A673 (cell line): ENCODE measurements at regions not wholly inside any gene's neighbourhood (a gene's known extent, or its start where the extent isn't known, plus 50 kb on each side); places are given as distances from the start of the nearest gene placed in this dataset.

Source experiments
- BruUV-seq: library from RNA; stranded (reverse); fragments of 400-500 nt; replicated peaks from 2 replicates; lab custom pipeline; 2021; lab: Mats Ljungman, UMichigan
- CTCF ChIA-PET: fragments of 300-600 bp; sonication (Branson Sonifier 250); formaldehyde crosslinking; loops from one replicate; lab custom pipeline; 2022; ENCODE audit warnings: antibody characterized with exemption; lab: Charles Lee
- POLR2A ChIA-PET: fragments of 300-600 bp; sonication (Branson Sonifier 250); formaldehyde crosslinking; loops from one replicate; lab custom pipeline; 2022; ENCODE audit warnings: antibody characterized with exemption; ENCODE audit not compliant: low non-redundant PET; lab: Charles Lee
- DNase-seq: peaks from one replicate; pipeline ENCODE4 v3.0.0-alpha.2; 2015; ENCODE audit warnings: low spot score
- H3K27ac ChIP-seq: fragments of 200-600 bp; sonication (generic); 2 replicates; pipeline ENCODE4 v1.5.1; 2016; ENCODE audit warnings: mixed run types, low read depth, mild to moderate bottlenecking, mixed read lengths, antibody characterized with exemption, low read length; ENCODE audit not compliant: poor library complexity, severe bottlenecking
- H3K27me3 ChIP-seq: fragments of 200-600 bp; sonication (generic); replicated peaks from 2 replicates; pipeline ENCODE4 v1.6.1; 2017; ENCODE audit warnings: mixed run types, low read depth, mild to moderate bottlenecking, mixed read lengths, antibody characterized with exemption, low read length; ENCODE audit not compliant: insufficient read depth, poor library complexity
- H3K36me3 ChIP-seq: fragments of 200-600 bp; sonication (generic); 2 replicates; pipeline ENCODE4 v1.6.1; 2016; ENCODE audit warnings: mixed run types, mild to moderate bottlenecking, mixed read lengths, antibody characterized with exemption, low read length; ENCODE audit not compliant: insufficient read depth, poor library complexity, severe bottlenecking
- H3K4me1 ChIP-seq: fragments of 200-600 bp; sonication (generic); 2 replicates; pipeline ENCODE4 v1.6.1; 2017; ENCODE audit warnings: mixed run types, mild to moderate bottlenecking, mixed read lengths, antibody characterized with exemption, low read length; ENCODE audit not compliant: insufficient read depth, poor library complexity, severe bottlenecking
- H3K4me3 ChIP-seq: fragments of 200-600 bp; sonication (generic); 2 replicates; pipeline ENCODE4 v1.5.1; 2016; ENCODE audit warnings: low read depth, mixed run types, mild to moderate bottlenecking, mixed read lengths, low read length; ENCODE audit not compliant: poor library complexity, severe bottlenecking
- H3K9me3 ChIP-seq: fragments of 200-600 bp; sonication (generic); 2 replicates; pipeline ENCODE4 v1.6.1; 2016; ENCODE audit warnings: mixed run types, low read depth, mild to moderate bottlenecking, mixed read lengths, antibody characterized with exemption, low read length; ENCODE audit not compliant: poor library complexity, severe bottlenecking
- CTCF ChIP-seq: fragments of 300-800, 200-600 bp; sonication (generic); conservative IDR thresholded peaks from 2 replicates; pipeline ENCODE4 v1.5.1; 2017; ENCODE audit warnings: low read depth, mild to moderate bottlenecking, antibody characterized with exemption, low read length, moderate library complexity, mixed read lengths
- EZH2 ChIP-seq: fragments of 200-600 bp; sonication (generic); IDR thresholded peaks from 2 replicates; pipeline ENCODE4 v1.6.1; 2017; ENCODE audit warnings: borderline replicate concordance, low read depth, mild to moderate bottlenecking, mixed read lengths, antibody characterized with exemption, low read length; ENCODE audit not compliant: poor library complexity, severe bottlenecking
- intact Hi-C: fragments of 100-400 bp; cut with micrococcal nuclease; formaldehyde crosslinking; loops from one replicate; pipeline ENCODE4 v1.10.0; 2022; ENCODE audit not compliant: unreplicated experiment

GRCh38 chr12:124488520-124488919, 78.9 kb downstream of the NCOR2 start:
- CTCF ChIA-PET, result no interaction called here
- no peaks in the 10 kb centered on the region for H3K4me1 ChIP-seq
- DNase-seq, result no peak
- no peak overlapping the region for H3K4me3 ChIP-seq
- no peaks in the 10 kb centered on the region for H3K9me3 ChIP-seq
- no TSS peak for BruUV-seq
- H3K36me3 ChIP-seq, result peaks cover 7% of the 10 kb centered on the region
- no peaks in the 10 kb centered on the region for H3K27me3 ChIP-seq
- POLR2A ChIA-PET, result no interaction called here
- intact Hi-C loops, result no loop called here
- no peak for TF ChIP-seq EZH2
- H3K27ac ChIP-seq, result peak overlapping the region; percentile 54

GRCh38 chr12:124487834-124488165, 79.6 kb downstream of the NCOR2 start:
- Histone ChIP-seq H3K27ac (peak overlapping the region; percentile 54), H3K27me3 (no peaks in the 10 kb centered on the region), H3K36me3 (peaks cover 7% of the 10 kb centered on the region), H3K4me1 (no peaks in the 10 kb centered on the region), H3K9me3 (no peaks in the 10 kb centered on the region), H3K4me3 (no peak overlapping the region)
- no peak for DNase-seq
- no TSS peak for BruUV-seq
- no peak for TF ChIP-seq CTCF
- TF ChIP-seq EZH2, result no peak
- ChIA-PET CTCF (no interaction called here), POLR2A (no interaction called here)
- intact Hi-C loops, result no loop called here

- TF ChIP-seq EZH2 (no peak), CTCF (no peak)
- BruUV-seq, result no TSS peak
- Histone ChIP-seq H3K4me1 (no peaks in the 10 kb centered on the region), H3K36me3 (peaks cover 10% of the 10 kb centered on the region), H3K4me3 (no peak overlapping the region), H3K27me3 (no peaks in the 10 kb centered on the region), H3K9me3 (no peaks in the 10 kb centered on the region), H3K27ac (no peak overlapping the region)
- POLR2A ChIA-PET, result no interaction called here
- no peak for DNase-seq
- CTCF ChIA-PET, result no interaction called here
- intact Hi-C loops, result no loop called here
Observed at GRCh38 chr12:124487066-124487833, 80.2 kb downstream of the NCOR2 start.
